Suprapubic skin (tissue), 4 donors: ENCODE measurements at regions not wholly inside any gene's neighbourhood (a gene's known extent, or its start where the extent isn't known, plus 50 kb on each side); places are given as distances from the start of the nearest gene placed in this dataset.

Experiments used
- DNase-seq, 2 donors: peaks; one replicate each; pipeline ENCODE4 v3.0.0-alpha.2; 2019; ENCODE audit warnings: low spot score in 2 of 2
- H3K27ac ChIP-seq: fragments of 200-600 bp; sonication (generic); one replicate; pipeline ENCODE4 v1.5.1; 2019
- H3K27me3 ChIP-seq: fragments of 200-600 bp; sonication (generic); one replicate; pipeline ENCODE4 v1.5.1; 2019
- H3K36me3 ChIP-seq: fragments of 200-600 bp; sonication (generic); one replicate; pipeline ENCODE4 v1.5.1; 2019
- H3K4me1 ChIP-seq: fragments of 200-600 bp; sonication (generic); one replicate; pipeline ENCODE4 v1.5.1; 2019
- H3K4me3 ChIP-seq: fragments of 200-600 bp; sonication (generic); one replicate; pipeline ENCODE4 v1.5.1; 2019; ENCODE audit warnings: mild to moderate bottlenecking
- H3K9me3 ChIP-seq: fragments of 200-600 bp; sonication (generic); one replicate; pipeline ENCODE4 v1.5.1; 2019
- CTCF ChIP-seq, 2 donors: fragments of 200-600 bp in 1 of 2; fragments of 450-650 bp in 1 of 2; sonication (generic) in 1 of 2; IDR thresholded peaks; one replicate each; pipeline ENCODE4 v1.5.1; 2016 to 2019; ENCODE audit warnings: antibody characterized with exemption in 2 of 2, mild to moderate bottlenecking in 1 of 2, moderate library complexity in 1 of 2
- EP300 ChIP-seq: sonication (generic); formaldehyde crosslinking; IDR thresholded peaks from one replicate; pipeline ENCODE4 v1.6.1; 2017; ENCODE audit warnings: antibody characterized with exemption
- POLR2A ChIP-seq, 2 donors: fragments of 450-650 bp; IDR thresholded peaks; one replicate each; pipeline ENCODE4 v1.6.1; 2017; ENCODE audit warnings: antibody characterized with exemption in 2 of 2, mild to moderate bottlenecking in 2 of 2, moderate library complexity in 2 of 2
- POLR2AphosphoS5 ChIP-seq, 3 donors: sonication (generic); formaldehyde crosslinking; IDR thresholded peaks; one replicate each; pipeline ENCODE4 v1.6.1; 2017; ENCODE audit warnings: antibody characterized with exemption in 3 of 3
- WGBS: methylation state at CpG from one replicate; pipeline ENCODE4 v1.1.5; 2018; 5-methylcytosine and 5-hydroxymethylcytosine counted together

- Histone ChIP-seq H3K27me3 (no peaks in the 10 kb centered on the region), H3K27ac (no peak overlapping the region), H3K36me3 (no peaks in the 10 kb centered on the region), H3K4me3 (no peak overlapping the region), H3K9me3 (no peaks in the 10 kb centered on the region), H3K4me1 (no peaks in the 10 kb centered on the region)
- WGBS = 88% methylated on average over 6 of the region's 6 CpGs
- no peak for DNase-seq
- TF ChIP-seq CTCF (IDR thresholded peaks at IDR 0.05) (no peak), EP300 (no peak), POLR2AphosphoS5 (IDR thresholded peaks at IDR 0.05) (no peak)
Observed at GRCh38 chr12:77667101-77667500, 163.6 kb upstream of the NAV3 start.

- TF ChIP-seq CTCF (IDR thresholded peaks at IDR 0.05) (no peak), POLR2AphosphoS5 (IDR thresholded peaks at IDR 0.05) (no peak), POLR2A (IDR thresholded peaks at IDR 0.05) (no peak), EP300 (no peak)
- H3K4me3 ChIP-seq = no peak overlapping the region
- no peak for DNase-seq
Observed at GRCh38 chr12:77648716-77649115, 182.0 kb upstream of the NAV3 start.

GRCh38 chr12:77645966-77646598 is 184.6 kb upstream of the NAV3 start:
- Histone ChIP-seq H3K27me3 (no peaks in the 10 kb centered on the region), H3K4me1 (no peaks in the 10 kb centered on the region), H3K9me3 (no peaks in the 10 kb centered on the region), H3K4me3 (no peak overlapping the region), H3K27ac (no peak overlapping the region), H3K36me3 (no peaks in the 10 kb centered on the region)
- no peak for DNase-seq
- TF ChIP-seq POLR2AphosphoS5 (IDR thresholded peaks at IDR 0.05) (no peak), POLR2A (IDR thresholded peaks at IDR 0.05) (no peak), EP300 (no peak), CTCF (IDR thresholded peaks at IDR 0.05) (no peak)
- 87% methylated on average over 5 of the region's 5 CpGs for WGBS

More at GRCh38 chr12:77648716-77649115, 182.0 kb upstream of the NAV3 start:
- no peaks in the 10 kb centered on the region for H3K27me3 ChIP-seq
- H3K36me3 ChIP-seq = no peaks in the 10 kb centered on the region
- no peaks in the 10 kb centered on the region for H3K9me3 ChIP-seq
- no peak overlapping the region for H3K27ac ChIP-seq
- H3K4me1 ChIP-seq = no peaks in the 10 kb centered on the region

- TF ChIP-seq EP300 (no peak), CTCF (IDR thresholded peaks at IDR 0.05) (no peak), POLR2AphosphoS5 (IDR thresholded peaks at IDR 0.05) (no peak), POLR2A (IDR thresholded peaks at IDR 0.05) (no peak)
Observed at GRCh38 chr12:77644915-77645605, 185.6 kb upstream of the NAV3 start.

GRCh38 chr12:77642246-77642645 is 188.4 kb upstream of the NAV3 start:
- Histone ChIP-seq H3K27me3 (no peaks in the 10 kb centered on the region), H3K36me3 (no peaks in the 10 kb centered on the region), H3K27ac (no peak overlapping the region), H3K9me3 (no peaks in the 10 kb centered on the region), H3K4me1 (no peaks in the 10 kb centered on the region), H3K4me3 (no peak overlapping the region)
- no peak for DNase-seq
- WGBS = 94% methylated on average over 3 of the region's 3 CpGs
- TF ChIP-seq POLR2A (IDR thresholded peaks at IDR 0.05) = no peak
- TF ChIP-seq POLR2AphosphoS5 (IDR thresholded peaks at IDR 0.05) = no peak
- no peak for TF ChIP-seq EP300
- TF ChIP-seq CTCF (IDR thresholded peaks at IDR 0.05) = no peak

More at GRCh38 chr12:77644915-77645605, 185.6 kb upstream of the NAV3 start:
- Histone ChIP-seq H3K27ac (no peak overlapping the region), H3K36me3 (no peaks in the 10 kb centered on the region), H3K27me3 (no peaks in the 10 kb centered on the region), H3K4me1 (no peaks in the 10 kb centered on the region), H3K9me3 (no peaks in the 10 kb centered on the region), H3K4me3 (no peak overlapping the region)
- DNase-seq = no peak
- WGBS = 75% methylated on average over 3 of the region's 3 CpGs
